HL-60 (cell line): ENCODE measurements at regions not wholly inside any gene's neighbourhood (a gene's known extent, or its start where the extent isn't known, plus 50 kb on each side); places are given as distances from the start of the nearest gene placed in this dataset.

Experiments used
- DNase-seq, 2 experiments: peaks; one replicate each; pipeline ENCODE4 v3.0.0-alpha.2; 2010 to 2020; ENCODE audit warnings: low read depth in 1 of 2, low spot score in 1 of 2
- H3K27ac ChIP-seq: fragments of 250-450 bp; sonication (Bioruptor Pico); replicated peaks from 2 replicates; pipeline ENCODE4 v1.5.1; 2020; ENCODE audit warnings: mild to moderate bottlenecking, moderate library complexity
- H3K27me3 ChIP-seq: fragments of 250-450 bp; sonication (Bioruptor Pico); 2 replicates; pipeline ENCODE4 v1.5.1; 2021; ENCODE audit warnings: mild to moderate bottlenecking, moderate library complexity; ENCODE audit not compliant: insufficient read depth, poor library complexity, severe bottlenecking
- H3K4me3 ChIP-seq: replicated peaks from 2 replicates; pipeline ENCODE4 v1.5.1; 2011; ENCODE audit warnings: mild to moderate bottlenecking, control low read depth, low read length; ENCODE audit not compliant: insufficient read depth
- CTCF ChIP-seq: IDR thresholded peaks from one replicate; pipeline ENCODE4 v1.5.1; 2011; ENCODE audit warnings: low read length, control low read depth, inconsistent platforms; ENCODE audit not compliant: insufficient read depth
- GABPA ChIP-seq: IDR thresholded peaks from 2 replicates; pipeline ENCODE4 v1.6.1; 2012; ENCODE audit warnings: low read depth
- POLR2AphosphoS5 ChIP-seq: IDR thresholded peaks from 2 replicates; pipeline ENCODE4 v1.6.1; 2012; ENCODE audit warnings: low read depth
- REST ChIP-seq: IDR thresholded peaks from 2 replicates; pipeline ENCODE4 v1.6.1; 2012; ENCODE audit warnings: low read depth; ENCODE audit not compliant: insufficient replicate concordance
- SPI1 ChIP-seq: IDR thresholded peaks from 2 replicates; pipeline ENCODE4 v1.6.1; 2012; ENCODE audit warnings: low read depth, mild to moderate bottlenecking, borderline replicate concordance

GRCh38 chr5:62708481-62709325, 130.1 kb downstream of the LRRC70 start:
- DNase-seq, result peak in 1 of 2 experiments; percentile 4
- TF ChIP-seq REST (no peak), CTCF (no peak), SPI1 (no peak), GABPA (no peak), POLR2AphosphoS5 (no peak)

GRCh38 chr5:62707563-62707962, 128.9 kb downstream of the LRRC70 start:
- no peak overlapping the region for H3K27ac ChIP-seq
- no peak overlapping the region for H3K4me3 ChIP-seq
- TF ChIP-seq SPI1, result no peak
- no peak for TF ChIP-seq CTCF
- TF ChIP-seq REST, result no peak
- TF ChIP-seq POLR2AphosphoS5, result no peak
- TF ChIP-seq GABPA, result no peak
- DNase-seq, result no peak
- H3K27me3 ChIP-seq, result no peaks in the 10 kb centered on the region

More at GRCh38 chr5:62708481-62709325, 130.1 kb downstream of the LRRC70 start:
- Histone ChIP-seq H3K4me3 (no peak overlapping the region), H3K27ac (no peak overlapping the region), H3K27me3 (no peaks in the 10 kb centered on the region)

GRCh38 chr5:62707131-62707530, 128.5 kb downstream of the LRRC70 start:
- Histone ChIP-seq H3K27ac (no peak overlapping the region), H3K27me3 (no peaks in the 10 kb centered on the region), H3K4me3 (no peak overlapping the region)
- no peak for DNase-seq
- TF ChIP-seq REST (no peak), GABPA (no peak), POLR2AphosphoS5 (no peak), SPI1 (no peak)
